OCI-LY3 (cell line): ENCODE measurements at regions not wholly inside any gene's neighbourhood (a gene's known extent, or its start where the extent isn't known, plus 50 kb on each side); places are given as distances from the start of the nearest gene placed in this dataset.
"Not testable (repeated sequence)": the region's sequence is repeated elsewhere in the genome, so short reads cannot be mapped to it uniquely, and the experiment has no call there.

ENCODE experiments used
- CTCF ChIP-seq: fragments of 200-600, 300-600 bp; sonication (generic); IDR thresholded peaks from 2 replicates; pipeline ENCODE4 v1.5.1; 2014; ENCODE audit warnings: antibody characterized with exemption, low read length, low read depth
- EZH2phosphoT487 ChIP-seq: fragments of 200-600 bp; shearing (Covaris generic); IDR thresholded peaks from 2 replicates; pipeline ENCODE4 v1.6.1; 2018; ENCODE audit warnings: antibody characterized with exemption, mixed run types, low read depth

- TF ChIP-seq CTCF, EZH2phosphoT487: not testable (repeated sequence)
Measured at GRCh38 chr3:78092574-78092973, 1052.7 kb downstream of the ROBO2 start.
